Mucosa of descending colon (tissue), 3 donors: ENCODE measurements at regions not wholly inside any gene's neighbourhood (a gene's known extent, or its start where the extent isn't known, plus 50 kb on each side); places are given as distances from the start of the nearest gene placed in this dataset.

Source experiments
- ATAC-seq: fragments of 200-7000 bp; cut with Tn5 transposase; one replicate; pipeline ENCODE4 v1.9.1; 2020; ENCODE audit warnings: mild to moderate bottlenecking, moderate library complexity
- DNase-seq, 3 donors: peaks; one replicate each; pipeline ENCODE4 v3.0.0-alpha.2; 2020
- H3K36me3 ChIP-seq: fragments of 200-600 bp; one replicate; pipeline ENCODE4 v1.8.0; 2021; ENCODE audit warnings: low read depth, mild to moderate bottlenecking
- H3K4me1 ChIP-seq: fragments of 200-600 bp; one replicate; pipeline ENCODE4 v1.8.0; 2021; ENCODE audit warnings: low read depth, mild to moderate bottlenecking
- H3K4me3 ChIP-seq: fragments of 200-600 bp; one replicate; pipeline ENCODE4 v1.8.0; 2021; ENCODE audit warnings: mild to moderate bottlenecking
- H3K9me3 ChIP-seq: fragments of 200-600 bp; one replicate; pipeline ENCODE4 v1.8.0; 2021; ENCODE audit warnings: mild to moderate bottlenecking
- CTCF ChIP-seq: fragments of 200-600 bp; IDR thresholded peaks from one replicate; pipeline ENCODE4 v1.8.0; 2022; ENCODE audit warnings: antibody characterized with exemption, mild to moderate bottlenecking
- intact Hi-C, 2 donors: fragments of 100-400 bp; cut with DNase I in 1 of 2; cut with micrococcal nuclease in 1 of 2; formaldehyde crosslinking; loops; one replicate each; pipeline versions ENCODE4 v1.11.0 to v1.11.1; 2022; cut with DNase I, micrococcal nuclease
- donor health status: DM: no; HTN: no; CAD: no; lungs with moderate emphysema.
- donor health status: DM: no; HTN: no; CAD: no.
- donor health status: DM: no; HTN: yes; CAD: no.

DNA sequence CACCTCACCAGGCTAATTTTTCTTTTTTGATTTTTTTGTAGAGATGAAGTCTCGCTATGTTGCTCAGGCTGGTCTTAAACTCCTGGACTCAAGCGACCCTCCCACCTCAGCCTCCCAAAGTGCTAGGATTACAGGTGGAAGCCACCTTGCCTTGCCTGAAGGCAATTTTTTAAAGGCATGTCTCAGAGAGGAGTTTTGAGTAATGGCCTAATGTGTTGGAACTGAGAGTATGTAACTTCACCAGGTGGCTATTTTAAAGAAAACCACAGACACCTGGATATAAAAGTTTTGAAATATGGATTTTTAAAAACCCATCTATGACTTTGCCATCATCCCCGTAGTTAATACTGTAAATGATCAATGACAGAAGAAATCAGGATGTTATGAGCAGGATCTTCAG is 119.8 kb upstream of the ATP8B1 start:
- no peaks in the 10 kb centered on the region for H3K4me1 ChIP-seq
- intact Hi-C loops = no loop called here
- no peak for ATAC-seq
- H3K9me3 ChIP-seq = no peaks in the 10 kb centered on the region
- no peak for DNase-seq
- no peak for TF ChIP-seq CTCF
- no peaks in the 10 kb centered on the region for H3K36me3 ChIP-seq
- H3K4me3 ChIP-seq = no peak overlapping the region

GRCh38 chr18:57921708-57922107 is 118.6 kb upstream of the ATP8B1 start:
- ATAC-seq (peak; percentile 73), DNase-seq (no peak)
- TF ChIP-seq CTCF = no peak
- intact Hi-C loops = no loop called here
- Histone ChIP-seq H3K36me3 (no peaks in the 10 kb centered on the region), H3K9me3 (no peaks in the 10 kb centered on the region), H3K4me3 (no peak overlapping the region), H3K4me1 (peaks cover under 1% of the 10 kb centered on the region)

DNA sequence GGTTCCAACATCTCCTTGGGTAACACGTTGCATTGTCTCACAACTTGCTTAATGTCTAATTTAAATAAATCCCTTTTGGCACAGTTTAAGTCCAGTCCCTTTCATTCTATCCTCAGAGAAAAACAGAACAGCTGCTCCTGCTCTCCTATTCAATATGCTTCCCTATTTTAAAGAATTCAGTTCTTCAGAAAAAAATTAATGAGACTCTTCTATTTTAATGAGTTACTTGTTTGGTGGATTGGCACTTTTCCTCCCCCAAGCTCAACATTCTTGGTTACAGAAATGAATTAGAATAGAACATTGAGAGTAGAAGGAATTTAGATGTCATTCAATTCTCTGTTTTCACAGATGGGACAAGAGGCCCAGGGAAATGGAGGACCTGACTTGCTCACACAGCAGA is 116.9 kb upstream of the ATP8B1 start:
- Histone ChIP-seq H3K9me3 (no peaks in the 10 kb centered on the region), H3K4me1 (peaks cover 14% of the 10 kb centered on the region), H3K4me3 (no peak overlapping the region), H3K36me3 (no peaks in the 10 kb centered on the region)
- DNase-seq = no peak
- intact Hi-C loops = no loop called here
- ATAC-seq = no peak
- no peak for TF ChIP-seq CTCF

- Histone ChIP-seq H3K9me3 (no peaks in the 10 kb centered on the region), H3K4me1 (peaks cover 14% of the 10 kb centered on the region), H3K4me3 (no peak overlapping the region), H3K36me3 (no peaks in the 10 kb centered on the region)
- no peak for ATAC-seq
- no peak for TF ChIP-seq CTCF
- no peak for DNase-seq
- intact Hi-C loops = no loop called here
These were observed 115.5 kb upstream of the ATP8B1 start for GRCh38 chr18:57918601-57919000.

DNA sequence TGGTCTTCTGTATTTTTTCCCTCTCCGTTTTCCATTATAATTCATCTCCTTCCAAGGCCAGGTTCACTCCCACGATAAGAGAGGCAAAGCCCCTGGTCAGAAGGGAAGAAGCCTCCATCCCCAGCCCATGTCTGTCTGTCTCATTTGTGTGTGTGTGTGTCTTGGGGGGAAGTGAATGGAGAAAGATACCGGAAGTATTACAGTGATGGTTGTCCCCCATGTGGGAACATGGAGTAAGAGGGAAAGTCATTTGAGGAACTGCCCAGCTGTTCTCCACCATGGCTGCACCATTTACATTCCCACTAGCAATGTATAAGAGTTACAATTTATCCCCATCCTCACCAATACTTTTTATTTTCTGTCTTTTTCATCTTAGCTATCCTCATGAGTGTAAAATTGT is 113.6 kb upstream of the ATP8B1 start:
- H3K4me3 ChIP-seq = no peak overlapping the region
- intact Hi-C loops = no loop called here

More for the DNA sequence above, 113.6 kb upstream of the ATP8B1 start:
- H3K36me3 ChIP-seq = no peaks in the 10 kb centered on the region
- H3K4me1 ChIP-seq = peaks cover 14% of the 10 kb centered on the region
- no peak for TF ChIP-seq CTCF
- DNase-seq (no peak), ATAC-seq (no peak)
- no peaks in the 10 kb centered on the region for H3K9me3 ChIP-seq
